ENCODE measurements at regions not wholly inside any gene's neighbourhood (a gene's known extent, or its start where the extent isn't known, plus 50 kb on each side); places are given as distances from the start of the nearest gene placed in this dataset.

- no peaks in the 10 kb centered on the region for H3K9me3 ChIP-seq (ENCODE audit: control insufficient read depth in 1 of 2, insufficient read depth in 1 of 2, low read length in 2 of 2)
- POLR2A ChIA-PET, result no interaction called here
- peaks cover 11% of the 10 kb centered on the region for H3K9me3 Mint-ChIP-seq
- intact Hi-C loops (cut with DNase I, micrococcal nuclease), result no loop called here
- H3K4me3 ChIP-seq (ENCODE audit: low read length), result no peak overlapping the region
- ATAC-seq (ENCODE audit: poor library complexity) (no peak), DNase-seq (no peak)
- H3K36me3 Mint-ChIP-seq (ENCODE audit: low read depth), result no peaks in the 10 kb centered on the region
- H3K27ac ChIP-seq (ENCODE audit: low read depth in 1 of 2, low read length in 2 of 2), result no peak overlapping the region
- CTCF ChIA-PET, result no interaction called here
- H3K4me3 Mint-ChIP-seq, result no peak overlapping the region
- TF ChIP-seq CTCF (IDR thresholded peaks at IDR 0.05), result no peak
- no peaks in the 10 kb centered on the region for H3K36me3 ChIP-seq (ENCODE audit: insufficient read depth, low read length)
- H3K27me3 ChIP-seq (ENCODE audit: control insufficient read depth in 1 of 2, insufficient read depth in 2 of 2, low read length in 2 of 2), result no peaks in the 10 kb centered on the region
- no peaks in the 10 kb centered on the region for H3K4me1 Mint-ChIP-seq (ENCODE audit: low read depth)
- no peaks in the 10 kb centered on the region for H3K27me3 Mint-ChIP-seq
- no peak overlapping the region for H3K27ac Mint-ChIP-seq
- H3K4me1 ChIP-seq (ENCODE audit: insufficient read depth, low read length), result no peaks in the 10 kb centered on the region
Observed at GRCh38 chr4:34676400-34676799, 1567.9 kb downstream of the ARAP2 start.

DNA sequence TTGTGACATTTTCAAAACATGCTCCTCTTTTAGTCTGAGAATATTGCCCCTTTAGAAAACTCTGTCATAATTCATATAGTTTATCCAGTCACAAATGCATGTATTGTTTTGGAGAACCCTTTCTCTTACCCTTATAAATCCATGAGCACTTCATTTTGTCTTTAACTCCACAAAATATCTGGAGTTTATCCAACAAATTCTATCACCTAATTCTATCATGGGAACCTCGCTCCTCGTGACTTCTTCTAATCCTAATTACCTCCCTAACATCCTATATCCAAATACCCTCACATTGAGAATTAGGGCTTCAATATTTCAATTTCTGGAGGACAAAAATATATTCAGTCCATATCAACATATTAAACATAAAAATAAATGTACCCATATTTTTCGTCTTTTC is 1565.9 kb downstream of the ARAP2 start:
- intact Hi-C loops (cut with DNase I, micrococcal nuclease), result no loop called here
- no peaks in the 10 kb centered on the region for H3K4me1 Mint-ChIP-seq (ENCODE audit: low read depth)
- no peaks in the 10 kb centered on the region for H3K36me3 Mint-ChIP-seq (ENCODE audit: low read depth)
- Histone ChIP-seq H3K36me3 (ENCODE audit: insufficient read depth, low read length) (no peaks in the 10 kb centered on the region), H3K4me3 (ENCODE audit: low read length) (no peak overlapping the region), H3K4me1 (ENCODE audit: insufficient read depth, low read length) (no peaks in the 10 kb centered on the region), H3K27me3 (ENCODE audit: control insufficient read depth in 1 of 2, insufficient read depth in 2 of 2, low read length in 2 of 2) (no peaks in the 10 kb centered on the region), H3K9me3 (ENCODE audit: control insufficient read depth in 1 of 2, insufficient read depth in 1 of 2, low read length in 2 of 2) (no peaks in the 10 kb centered on the region), H3K27ac (ENCODE audit: low read depth in 1 of 2, low read length in 2 of 2) (no peak overlapping the region)
- POLR2A ChIA-PET, result no interaction called here
- ATAC-seq (ENCODE audit: poor library complexity) (no peak), DNase-seq (no peak)
- peaks cover 6% of the 10 kb centered on the region for H3K9me3 Mint-ChIP-seq
- H3K4me3 Mint-ChIP-seq, result no peak overlapping the region
- CTCF ChIA-PET, result no interaction called here
- no peak overlapping the region for H3K27ac Mint-ChIP-seq
- H3K27me3 Mint-ChIP-seq, result no peaks in the 10 kb centered on the region
- no peak for TF ChIP-seq CTCF (IDR thresholded peaks at IDR 0.05)

GRCh38 chr4:34679228-34679627 is 1565.1 kb downstream of the ARAP2 start:
- Mint-ChIP-seq H3K9me3 (peaks cover 6% of the 10 kb centered on the region), H3K27me3 (no peaks in the 10 kb centered on the region), H3K27ac (no peak overlapping the region), H3K4me3 (no peak overlapping the region), H3K4me1 (ENCODE audit: low read depth) (no peaks in the 10 kb centered on the region), H3K36me3 (ENCODE audit: low read depth) (no peaks in the 10 kb centered on the region)
- Histone ChIP-seq H3K27me3 (ENCODE audit: control insufficient read depth in 1 of 2, insufficient read depth in 2 of 2, low read length in 2 of 2) (no peaks in the 10 kb centered on the region), H3K9me3 (ENCODE audit: control insufficient read depth in 1 of 2, insufficient read depth in 1 of 2, low read length in 2 of 2) (no peaks in the 10 kb centered on the region), H3K4me1 (ENCODE audit: insufficient read depth, low read length) (no peaks in the 10 kb centered on the region), H3K36me3 (ENCODE audit: insufficient read depth, low read length) (no peaks in the 10 kb centered on the region), H3K4me3 (ENCODE audit: low read length) (no peak overlapping the region), H3K27ac (ENCODE audit: low read depth in 1 of 2, low read length in 2 of 2) (no peak overlapping the region)
- CTCF ChIA-PET, result no interaction called here
- ATAC-seq (ENCODE audit: poor library complexity), result no peak
- POLR2A ChIA-PET, result no interaction called here
- no peak for TF ChIP-seq CTCF (IDR thresholded peaks at IDR 0.05)
- intact Hi-C loops (cut with DNase I, micrococcal nuclease), result no loop called here
- no peak for DNase-seq
